ENCODE measurements at regions not wholly inside any gene's neighbourhood (a gene's known extent, or its start where the extent isn't known, plus 50 kb on each side); places are given as distances from the start of the nearest gene placed in this dataset.

DNA sequence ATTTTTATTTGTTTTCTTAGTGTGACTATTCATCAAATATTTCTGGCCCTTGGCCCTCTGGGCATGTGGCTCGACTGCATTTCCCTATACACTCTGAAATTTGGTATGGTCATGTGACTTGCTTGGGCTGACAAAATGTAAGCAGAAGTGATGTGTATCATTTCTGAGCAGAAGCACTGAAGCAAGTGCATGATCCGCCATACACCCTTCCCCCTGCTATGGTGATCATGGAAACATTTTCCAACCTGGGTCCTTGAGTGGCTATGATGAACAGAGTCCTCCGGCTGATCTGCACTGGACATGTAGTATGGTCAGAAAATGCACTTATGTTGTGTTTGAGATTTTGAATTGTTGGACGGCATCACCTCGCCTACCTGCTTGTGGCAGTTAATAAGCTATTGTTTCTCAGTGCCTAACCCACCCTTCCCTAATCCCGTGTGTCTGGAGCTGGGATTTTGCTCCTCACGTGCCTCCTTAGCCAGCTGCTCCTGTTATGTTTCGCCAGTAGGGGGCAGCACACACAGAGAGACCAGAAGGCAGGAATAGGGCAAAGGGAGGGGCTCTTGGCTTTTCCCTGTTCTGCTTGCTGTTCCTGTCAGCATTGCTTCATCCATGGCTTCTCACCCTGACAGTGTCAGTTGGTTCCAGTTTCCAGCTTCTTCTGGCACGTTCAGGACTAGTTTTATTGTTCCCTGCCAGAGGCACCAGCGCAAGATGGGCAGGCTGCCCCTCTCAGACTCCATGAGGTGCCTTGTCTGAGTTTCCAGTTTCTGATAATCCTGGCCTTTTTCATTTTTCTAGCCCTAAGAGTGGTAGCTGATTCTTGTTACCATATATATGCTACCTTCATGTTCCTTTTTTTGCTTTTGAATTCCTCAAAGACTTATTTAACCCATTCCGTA lies 207.4 kb downstream of the ARL6IP6 start:
- H3K36me3 ChIP-seq (replicated peaks): no peaks in the 10 kb centered on the region
- peak; percentile 69 to 90 for DNase-seq (ENCODE audit: low spot score in 2 of 2)
- no peaks in the 10 kb centered on the region for H3K9me3 ChIP-seq
- peaks cover 3% of the 10 kb centered on the region; the same call in 1 of the 2 replicates for H3K27me3 ChIP-seq (ENCODE audit: low read depth)
- in situ Hi-C loops (cut with MboI; ENCODE audit: low sequenced_read_pairs): no loop called here
- H3K4me1 ChIP-seq: no peaks in the 10 kb centered on the region
- H3K4me3 ChIP-seq: no peak overlapping the region

DNA sequence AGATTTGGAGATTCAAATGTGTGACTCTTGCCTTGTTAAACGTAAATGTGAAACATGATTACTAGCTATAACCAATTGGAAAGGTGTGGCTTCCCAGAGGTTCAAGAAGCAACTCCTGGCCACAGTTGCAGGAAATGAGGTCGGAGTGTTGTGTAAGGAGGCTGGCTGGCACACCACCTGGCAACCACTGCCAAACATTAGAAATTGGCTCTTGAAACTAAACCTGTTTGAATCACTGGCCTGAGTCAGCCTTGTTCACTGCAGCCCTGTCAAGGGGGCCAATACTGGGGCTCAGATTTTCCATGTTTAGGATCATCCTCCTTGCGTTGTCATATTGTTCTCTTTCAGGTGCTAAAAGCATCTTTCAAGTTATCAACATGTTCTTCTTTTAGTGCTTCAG lies 206.3 kb downstream of the ARL6IP6 start:
- in situ Hi-C loops (cut with MboI; ENCODE audit: low sequenced_read_pairs): no loop called here
- peaks cover 3% of the 10 kb centered on the region; the same call in 1 of the 2 replicates for H3K27me3 ChIP-seq (ENCODE audit: low read depth)

DNA sequence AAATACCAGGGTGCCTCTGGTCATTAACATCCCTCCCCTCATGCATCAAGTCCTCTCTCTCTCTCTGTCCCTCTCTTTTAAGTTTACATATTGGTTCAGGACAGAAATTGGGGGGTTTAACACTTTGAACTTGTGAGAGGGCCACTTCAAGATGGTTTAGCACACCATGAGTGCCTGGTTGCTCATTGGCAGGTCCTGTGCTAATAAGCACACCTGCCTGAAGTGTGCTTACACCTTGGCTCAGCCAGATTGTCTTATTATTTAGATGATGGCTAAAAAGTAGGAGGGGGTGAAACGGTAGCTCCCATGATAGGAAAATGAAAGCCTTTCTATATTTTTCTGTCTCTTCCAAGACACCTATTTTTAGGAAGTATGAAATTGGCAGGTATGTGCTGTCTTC lies 205.8 kb downstream of the ARL6IP6 start:
- in situ Hi-C loops (cut with MboI; ENCODE audit: low sequenced_read_pairs): no loop called here

More for the DNA sequence above, 206.3 kb downstream of the ARL6IP6 start:
- Histone ChIP-seq H3K4me3 (no peak overlapping the region), H3K9me3 (no peaks in the 10 kb centered on the region), H3K36me3 (replicated peaks) (no peaks in the 10 kb centered on the region), H3K4me1 (no peaks in the 10 kb centered on the region)
- no peak for DNase-seq (ENCODE audit: low spot score in 2 of 2)

DNA sequence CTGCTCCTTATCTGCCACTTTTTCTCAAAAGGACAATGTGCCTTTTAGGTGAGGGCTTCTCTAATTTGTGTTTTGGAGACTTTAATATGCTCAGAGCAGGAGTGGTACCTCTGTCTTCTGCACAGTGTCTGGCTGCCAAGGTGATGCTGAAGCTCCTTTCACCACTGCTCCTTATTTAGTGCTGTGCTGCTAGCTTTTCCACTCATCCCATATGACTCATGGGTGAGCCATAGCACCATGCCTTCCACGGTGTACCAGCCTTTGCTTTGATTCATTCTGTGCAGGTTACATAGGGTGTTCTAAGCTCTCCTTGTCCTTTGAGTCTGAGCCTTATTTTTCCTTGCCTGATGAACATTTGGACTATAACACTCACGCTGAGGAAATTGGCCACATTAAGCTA lies 202.4 kb downstream of the ARL6IP6 start:
- Histone ChIP-seq H3K9me3 (no peaks in the 10 kb centered on the region), H3K4me1 (no peaks in the 10 kb centered on the region), H3K4me3 (no peak overlapping the region), H3K36me3 (replicated peaks) (no peaks in the 10 kb centered on the region), H3K27me3 (ENCODE audit: low read depth) (peaks cover 3% of the 10 kb centered on the region)
- DNase-seq (ENCODE audit: low spot score in 2 of 2): no peak
- in situ Hi-C loops (cut with MboI; ENCODE audit: low sequenced_read_pairs): no loop called here

More for the DNA sequence above, 205.8 kb downstream of the ARL6IP6 start:
- DNase-seq (ENCODE audit: low spot score in 2 of 2): no peak
- no peaks in the 10 kb centered on the region for H3K36me3 ChIP-seq (replicated peaks)
- H3K9me3 ChIP-seq: no peaks in the 10 kb centered on the region
- peaks cover 3% of the 10 kb centered on the region for H3K27me3 ChIP-seq (ENCODE audit: low read depth)
- no peak overlapping the region for H3K4me3 ChIP-seq
- H3K4me1 ChIP-seq: no peaks in the 10 kb centered on the region

DNA sequence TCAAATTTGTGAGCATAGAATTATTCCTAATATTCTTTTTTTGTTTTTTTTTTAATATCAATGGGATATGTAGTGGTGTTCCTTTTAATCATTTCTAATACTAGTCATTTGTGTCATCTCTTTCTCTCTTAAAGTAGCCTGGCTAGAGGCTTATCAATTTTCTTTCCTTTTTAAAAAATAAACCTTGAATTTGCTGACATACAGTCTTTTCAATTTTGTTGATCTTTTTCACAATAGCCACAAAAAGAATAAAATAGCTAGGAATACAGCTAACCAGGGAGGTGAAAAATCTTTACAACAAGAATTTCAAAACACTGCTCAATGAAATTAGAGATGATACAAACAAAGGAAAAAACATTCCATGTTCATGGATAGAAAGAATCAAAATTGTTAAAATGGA lies 192.6 kb downstream of the ARL6IP6 start:
- Histone ChIP-seq H3K27me3 (ENCODE audit: low read depth) (no peaks in the 10 kb centered on the region), H3K36me3 (replicated peaks) (no peaks in the 10 kb centered on the region), H3K9me3 (no peaks in the 10 kb centered on the region), H3K4me3 (no peak overlapping the region), H3K4me1 (no peaks in the 10 kb centered on the region)
- in situ Hi-C loops (cut with MboI; ENCODE audit: low sequenced_read_pairs): no loop called here
- no peak for DNase-seq (ENCODE audit: low spot score in 2 of 2)

DNA sequence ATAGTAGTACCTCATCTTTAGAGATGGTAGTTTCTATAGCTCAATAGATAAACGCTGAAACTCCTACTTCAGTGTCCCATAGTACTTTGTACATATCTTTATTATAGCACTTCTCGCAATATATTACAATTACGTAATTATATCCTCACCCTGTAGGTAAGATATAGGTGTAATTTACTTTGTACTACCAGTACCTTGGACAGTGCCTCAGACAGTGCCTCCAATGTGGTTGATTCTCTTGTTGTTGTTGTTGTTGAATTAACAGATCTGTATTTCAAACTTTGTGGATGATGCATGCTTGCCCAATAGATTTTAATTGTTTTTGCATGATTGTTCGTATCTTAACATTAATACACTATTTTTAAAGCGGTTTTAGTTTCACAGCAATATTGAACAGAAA lies 188.6 kb downstream of the ARL6IP6 start:
- in situ Hi-C loops (cut with MboI; ENCODE audit: low sequenced_read_pairs): no loop called here
- Histone ChIP-seq H3K4me3 (no peak overlapping the region), H3K9me3 (no peaks in the 10 kb centered on the region), H3K36me3 (replicated peaks) (no peaks in the 10 kb centered on the region), H3K27me3 (ENCODE audit: low read depth) (no peaks in the 10 kb centered on the region), H3K4me1 (no peaks in the 10 kb centered on the region)
- no peak for DNase-seq (ENCODE audit: low spot score in 2 of 2)

DNA sequence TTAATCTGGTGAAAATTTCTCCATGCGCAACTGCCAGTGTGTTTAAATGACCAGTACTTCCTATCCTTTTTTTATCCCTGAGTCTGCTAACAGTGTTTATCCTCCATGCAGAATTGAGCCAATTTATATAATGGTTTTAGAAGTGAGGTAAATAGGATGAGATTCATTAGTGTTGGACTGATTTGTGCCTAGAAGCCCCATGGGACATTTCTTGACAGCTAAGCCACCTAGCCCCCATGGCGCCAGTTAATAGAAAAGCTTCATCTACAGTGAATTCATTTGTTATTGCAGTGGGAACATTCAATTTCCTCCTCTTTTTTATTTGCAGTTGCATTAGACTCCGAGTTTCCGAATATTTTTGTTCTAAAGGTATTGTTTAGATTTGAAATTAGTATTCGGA lies 175.6 kb downstream of the ARL6IP6 start:
- Histone ChIP-seq H3K4me3 (no peak overlapping the region), H3K9me3 (no peaks in the 10 kb centered on the region), H3K27me3 (ENCODE audit: low read depth) (no peaks in the 10 kb centered on the region), H3K36me3 (replicated peaks) (no peaks in the 10 kb centered on the region), H3K4me1 (no peaks in the 10 kb centered on the region)
- DNase-seq (ENCODE audit: low spot score in 2 of 2): no peak
- in situ Hi-C loops (cut with MboI; ENCODE audit: low sequenced_read_pairs): no loop called here

DNA sequence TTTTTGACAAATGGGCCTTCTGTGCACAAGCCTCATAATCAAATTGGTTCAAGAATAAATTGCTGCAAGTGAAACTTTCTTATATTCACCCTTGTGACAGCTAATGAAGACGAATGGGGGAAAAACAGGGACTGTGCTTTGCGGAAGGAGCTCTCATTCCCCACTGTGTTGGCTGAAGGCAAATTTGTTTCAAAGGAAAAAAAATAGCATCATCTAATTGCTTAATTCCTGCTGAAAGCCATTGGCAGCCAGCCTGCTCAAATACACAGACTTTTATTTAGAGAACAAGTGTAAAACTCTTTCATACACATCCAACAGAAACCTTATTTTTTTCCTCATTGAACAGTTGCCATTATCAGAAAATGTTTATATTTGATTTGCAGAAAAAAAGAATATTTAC lies 172.3 kb downstream of the ARL6IP6 start:
- Histone ChIP-seq H3K36me3 (replicated peaks) (no peaks in the 10 kb centered on the region), H3K4me3 (no peak overlapping the region), H3K9me3 (no peaks in the 10 kb centered on the region), H3K4me1 (no peaks in the 10 kb centered on the region), H3K27me3 (ENCODE audit: low read depth) (peaks cover 3% of the 10 kb centered on the region; the same call in 1 of the 2 replicates)
- DNase-seq (ENCODE audit: low spot score in 2 of 2): no peak
- in situ Hi-C loops (cut with MboI; ENCODE audit: low sequenced_read_pairs): no loop called here

DNA sequence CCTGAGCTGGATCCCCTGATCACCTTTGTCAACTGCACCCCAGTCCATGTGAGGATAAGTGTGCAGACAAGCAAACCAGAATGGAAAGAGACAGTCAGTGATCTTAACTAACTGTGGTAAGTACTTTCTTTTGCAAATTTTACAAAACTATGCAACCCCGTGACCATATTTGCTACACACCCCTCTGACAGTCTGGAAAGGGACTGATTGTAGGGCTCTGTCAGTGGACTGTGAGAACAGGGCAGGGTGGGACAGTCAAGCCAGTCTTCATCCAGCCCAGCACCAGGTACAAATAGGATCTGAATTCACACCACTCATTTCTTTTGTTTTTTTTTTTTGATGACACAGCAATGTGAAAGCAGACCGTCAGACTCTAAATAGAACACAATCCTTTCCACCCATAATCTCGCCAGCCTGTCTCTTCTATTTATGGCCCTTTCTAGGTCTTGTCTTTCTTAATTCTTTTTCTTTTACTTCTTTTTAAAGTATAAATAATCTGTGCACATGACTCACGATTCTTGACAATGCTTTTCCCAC lies 165.6 kb downstream of the ARL6IP6 start:
- Histone ChIP-seq H3K4me1 (no peaks in the 10 kb centered on the region), H3K27me3 (ENCODE audit: low read depth) (peaks cover 3% of the 10 kb centered on the region; the same call in 1 of the 2 replicates), H3K4me3 (no peak overlapping the region), H3K9me3 (no peaks in the 10 kb centered on the region), H3K36me3 (replicated peaks) (no peaks in the 10 kb centered on the region)
- in situ Hi-C loops (cut with MboI; ENCODE audit: low sequenced_read_pairs): no loop called here
- DNase-seq (ENCODE audit: low spot score in 2 of 2): no peak

DNA sequence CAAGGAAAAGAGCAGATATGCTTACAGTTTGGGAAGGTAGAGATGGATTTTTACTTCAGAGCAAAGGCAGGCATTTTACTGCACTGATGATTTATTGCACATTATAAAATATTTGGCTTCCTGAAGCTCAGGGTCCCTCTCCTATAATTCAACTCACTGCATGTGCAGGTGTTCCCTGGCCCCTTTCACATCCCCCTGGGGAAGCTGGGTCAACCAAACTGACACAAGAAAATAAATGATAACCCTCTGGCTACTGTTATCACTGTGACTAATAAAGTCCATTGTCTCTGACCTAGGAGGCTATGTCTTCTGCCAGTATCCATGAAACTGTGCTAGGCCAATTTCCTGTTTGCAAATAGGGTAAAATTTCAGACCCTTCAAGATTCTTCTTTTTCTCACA lies 163.1 kb downstream of the ARL6IP6 start:
- no peak for DNase-seq (ENCODE audit: low spot score in 2 of 2)
- H3K4me1 ChIP-seq: no peaks in the 10 kb centered on the region
- no peaks in the 10 kb centered on the region for H3K9me3 ChIP-seq
- H3K36me3 ChIP-seq (replicated peaks): no peaks in the 10 kb centered on the region
- no peaks in the 10 kb centered on the region for H3K27me3 ChIP-seq (ENCODE audit: low read depth)
- in situ Hi-C loops (cut with MboI; ENCODE audit: low sequenced_read_pairs): no loop called here
- no peak overlapping the region for H3K4me3 ChIP-seq

DNA sequence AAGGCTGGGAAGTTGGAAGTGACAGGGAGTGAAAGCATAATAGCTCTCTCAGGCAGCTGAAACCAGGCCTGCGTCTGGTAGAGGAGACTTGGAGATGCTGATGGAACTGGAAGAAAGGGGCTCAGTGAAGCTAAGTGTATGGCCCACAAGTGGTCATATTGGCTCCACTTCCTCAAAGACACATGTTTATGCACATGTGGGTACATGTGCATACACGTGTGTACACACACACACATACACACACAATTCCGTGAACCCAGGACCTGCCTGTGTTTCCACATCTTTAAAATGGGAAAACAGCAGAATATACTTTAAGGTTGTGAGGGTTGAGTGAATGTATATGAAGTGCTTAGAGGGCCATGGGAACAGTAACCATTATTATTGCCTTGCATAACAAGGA lies 160.9 kb downstream of the ARL6IP6 start:
- DNase-seq (ENCODE audit: low spot score in 2 of 2): no peak
- no peaks in the 10 kb centered on the region for H3K4me1 ChIP-seq
- in situ Hi-C loops (cut with MboI; ENCODE audit: low sequenced_read_pairs): no loop called here
- no peaks in the 10 kb centered on the region for H3K27me3 ChIP-seq (ENCODE audit: low read depth)
- H3K36me3 ChIP-seq (replicated peaks): no peaks in the 10 kb centered on the region
- H3K9me3 ChIP-seq: no peaks in the 10 kb centered on the region
- H3K4me3 ChIP-seq: no peak overlapping the region

DNA sequence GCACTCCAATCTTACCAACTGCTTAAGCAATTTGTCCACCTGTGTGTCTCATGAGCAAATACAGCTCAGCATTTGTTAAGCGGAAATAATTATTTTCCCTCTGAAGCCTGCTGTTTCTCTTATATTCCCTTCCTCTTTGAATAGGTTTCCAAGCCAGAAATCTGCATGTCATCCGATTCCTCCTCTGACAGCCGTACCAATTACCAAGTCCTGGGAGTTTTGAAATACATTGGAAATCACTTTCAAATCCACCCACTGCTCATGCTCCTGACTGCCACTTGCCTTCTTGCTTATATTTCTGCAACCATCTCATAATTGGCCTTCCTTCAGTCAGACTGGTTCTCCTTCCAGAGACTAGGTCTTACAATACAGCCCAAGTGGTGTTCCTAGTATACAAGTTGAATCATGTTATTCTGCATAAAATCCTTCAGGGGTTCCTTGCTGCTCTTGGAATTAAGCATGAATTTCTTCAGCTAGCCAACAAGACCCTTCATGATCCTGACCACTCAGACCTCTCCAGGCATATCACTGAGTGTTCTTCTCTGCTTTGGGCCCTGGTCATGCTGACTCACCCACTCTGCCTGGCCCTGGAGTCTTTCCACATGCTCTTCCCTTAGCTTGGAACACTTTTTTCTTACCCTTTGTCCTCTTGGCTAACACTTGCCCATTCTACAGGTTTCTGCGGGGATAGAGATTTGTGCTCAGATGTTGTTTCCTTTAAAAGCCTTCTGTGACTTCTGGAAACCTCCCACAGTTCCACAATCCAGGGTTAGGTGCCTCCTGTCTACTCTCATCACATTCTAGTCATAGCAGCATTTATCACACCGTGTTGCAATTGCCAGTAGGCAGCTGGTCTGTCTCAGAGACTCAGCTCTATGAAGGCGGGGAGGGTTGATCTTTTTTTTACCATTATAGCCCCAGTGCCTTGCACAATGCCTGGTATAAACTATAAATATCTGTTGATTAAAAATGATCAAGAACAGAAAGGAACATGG lies 157.6 kb downstream of the ARL6IP6 start:
- no peaks in the 10 kb centered on the region for H3K9me3 ChIP-seq
- no peaks in the 10 kb centered on the region for H3K36me3 ChIP-seq (replicated peaks)
- no peak overlapping the region for H3K4me3 ChIP-seq
- in situ Hi-C loops (cut with MboI; ENCODE audit: low sequenced_read_pairs): no loop called here
- no peak for DNase-seq (ENCODE audit: low spot score in 2 of 2)
- H3K4me1 ChIP-seq: no peaks in the 10 kb centered on the region
- no peaks in the 10 kb centered on the region for H3K27me3 ChIP-seq (ENCODE audit: low read depth)

DNA sequence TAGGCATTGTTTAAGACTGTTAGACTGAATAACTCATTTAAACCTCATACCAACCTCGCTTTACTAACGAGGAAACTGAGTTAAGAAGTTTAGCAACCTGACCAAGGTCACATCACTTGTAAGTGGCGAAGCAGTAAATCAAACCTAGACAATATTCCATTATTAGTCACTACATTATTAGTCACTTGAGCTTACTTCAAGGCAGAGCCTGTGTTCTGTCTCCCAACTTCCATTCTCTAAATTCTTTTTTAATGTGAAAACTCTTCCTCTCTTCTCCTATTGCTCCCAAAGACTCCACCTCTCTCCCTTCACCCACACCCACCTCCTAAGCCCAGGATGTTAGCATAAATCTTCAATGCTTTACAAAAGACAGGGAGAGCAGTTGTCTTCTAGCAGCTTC lies 156.5 kb downstream of the ARL6IP6 start:
- no peaks in the 10 kb centered on the region for H3K9me3 ChIP-seq
- H3K36me3 ChIP-seq (replicated peaks): no peaks in the 10 kb centered on the region
- no peaks in the 10 kb centered on the region for H3K4me1 ChIP-seq
- H3K27me3 ChIP-seq (ENCODE audit: low read depth): no peaks in the 10 kb centered on the region
- no peak overlapping the region for H3K4me3 ChIP-seq
- no peak for DNase-seq (ENCODE audit: low spot score in 2 of 2)
- in situ Hi-C loops (cut with MboI; ENCODE audit: low sequenced_read_pairs): no loop called here

Data from HAP-1 (cell line).